GM23338 (cell line): ENCODE measurements at regions not wholly inside any gene's neighbourhood (a gene's known extent, or its start where the extent isn't known, plus 50 kb on each side); places are given as distances from the start of the nearest gene placed in this dataset.

ENCODE experiments used
- CTCF ChIP-seq, 2 experiments: fragments of 200-600 bp in 1 of 2; sonication (generic) in 1 of 2; conservative IDR thresholded peaks; 2 replicates each; pipeline versions ENCODE4 v1.5.1 to v1.6.1; 2016 to 2017; ENCODE audit warnings: antibody characterized with exemption in 2 of 2, low read depth in 2 of 2, mild to moderate bottlenecking in 2 of 2, moderate library complexity in 1 of 2
- EZH2 ChIP-seq: fragments of 200-600 bp; sonication (generic); IDR thresholded peaks from one replicate; pipeline ENCODE4 v1.8.0; 2017; ENCODE audit warnings: antibody characterized with exemption, mild to moderate bottlenecking, low read depth; ENCODE audit not compliant: unreplicated experiment
- POLR2AphosphoS5 ChIP-seq: IDR thresholded peaks from 2 replicates; pipeline ENCODE4 v1.6.1; 2016; ENCODE audit warnings: antibody characterized with exemption, low read depth
- REST ChIP-seq: IDR thresholded peaks from one replicate; pipeline ENCODE4 v1.6.1; 2018; ENCODE audit warnings: antibody characterized with exemption; ENCODE audit not compliant: unreplicated experiment

- no peak for TF ChIP-seq EZH2
- no peak for TF ChIP-seq POLR2AphosphoS5
- TF ChIP-seq CTCF (conservative IDR thresholded peaks at IDR 0.05; ENCODE audit: low read depth in 2 of 2): no peak
- TF ChIP-seq REST: no peak
These were observed 98.0 kb upstream of the PITX1 start for GRCh38 chr5:135131801-135132680.
